ENCODE measurements at regions not wholly inside any gene's neighbourhood (a gene's known extent, or its start where the extent isn't known, plus 50 kb on each side); places are given as distances from the start of the nearest gene placed in this dataset.

DNA sequence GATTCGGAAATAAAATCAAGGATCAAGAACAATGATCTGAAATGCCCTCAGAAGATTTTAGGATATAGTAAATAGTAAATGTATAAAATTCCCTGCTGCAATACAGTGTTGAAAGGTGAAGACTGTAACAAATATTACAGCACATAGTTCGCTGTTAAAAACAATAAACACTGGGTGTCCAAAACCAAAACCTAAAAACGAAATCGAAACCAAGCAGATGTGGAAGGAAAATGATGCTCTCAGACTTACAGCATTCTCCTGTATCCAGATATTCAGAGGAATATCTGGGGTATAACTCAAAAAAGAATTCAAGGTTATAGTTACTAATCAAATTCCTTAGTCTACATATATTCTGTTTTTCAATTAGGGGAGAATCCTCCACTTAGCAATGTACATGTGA lies 708.1 kb upstream of the PCDH15 start:
- Mint-ChIP-seq H3K9me3 (no peaks in the 10 kb centered on the region), H3K4me1 (peaks cover 10% of the 10 kb centered on the region), H3K27ac (no peak overlapping the region), H3K27me3 (ENCODE audit: low read depth) (no peaks in the 10 kb centered on the region), H3K4me3 (no peak overlapping the region), H3K36me3 (ENCODE audit: low read depth) (no peaks in the 10 kb centered on the region)
- TF ChIP-seq, protein P1, sequence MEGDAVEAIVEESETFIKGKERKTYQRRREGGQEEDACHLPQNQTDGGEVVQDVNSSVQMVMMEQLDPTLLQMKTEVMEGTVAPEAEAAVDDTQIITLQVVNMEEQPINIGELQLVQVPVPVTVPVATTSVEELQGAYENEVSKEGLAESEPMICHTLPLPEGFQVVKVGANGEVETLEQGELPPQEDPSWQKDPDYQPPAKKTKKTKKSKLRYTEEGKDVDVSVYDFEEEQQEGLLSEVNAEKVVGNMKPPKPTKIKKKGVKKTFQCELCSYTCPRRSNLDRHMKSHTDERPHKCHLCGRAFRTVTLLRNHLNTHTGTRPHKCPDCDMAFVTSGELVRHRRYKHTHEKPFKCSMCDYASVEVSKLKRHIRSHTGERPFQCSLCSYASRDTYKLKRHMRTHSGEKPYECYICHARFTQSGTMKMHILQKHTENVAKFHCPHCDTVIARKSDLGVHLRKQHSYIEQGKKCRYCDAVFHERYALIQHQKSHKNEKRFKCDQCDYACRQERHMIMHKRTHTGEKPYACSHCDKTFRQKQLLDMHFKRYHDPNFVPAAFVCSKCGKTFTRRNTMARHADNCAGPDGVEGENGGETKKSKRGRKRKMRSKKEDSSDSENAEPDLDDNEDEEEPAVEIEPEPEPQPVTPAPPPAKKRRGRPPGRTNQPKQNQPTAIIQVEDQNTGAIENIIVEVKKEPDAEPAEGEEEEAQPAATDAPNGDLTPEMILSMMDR (IDR thresholded peaks at IDR 0.05; ENCODE audit: unreplicated experiment in 3 of 3), result no peak

DNA sequence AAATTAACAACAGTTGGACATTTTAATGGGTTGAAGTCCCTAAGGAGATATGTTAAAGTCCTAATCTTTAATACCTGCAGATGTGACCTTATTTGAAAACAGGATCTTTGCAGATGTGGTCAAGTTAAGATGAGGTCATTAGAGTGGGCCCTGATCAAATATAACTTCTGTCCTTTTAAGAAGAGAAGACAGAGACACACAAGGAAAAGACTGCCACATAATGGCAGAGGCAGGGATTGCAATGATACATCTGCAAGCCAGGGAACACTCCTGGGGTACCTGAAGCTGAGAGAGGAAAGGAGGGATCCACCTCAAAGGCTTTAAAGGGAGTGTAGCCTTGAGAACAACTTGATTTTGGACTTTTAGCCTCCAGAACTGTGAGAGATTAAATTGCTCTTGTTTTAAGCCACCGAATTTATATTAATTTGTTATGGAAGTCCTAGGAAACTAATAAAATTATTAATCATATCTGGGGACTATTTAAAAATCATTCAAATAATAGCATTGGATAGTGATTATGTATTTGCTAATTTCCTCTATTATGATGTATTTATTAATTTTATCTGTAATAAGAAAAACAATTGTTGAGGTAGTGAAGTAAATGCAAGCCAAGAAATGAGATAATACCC lies 700.0 kb upstream of the PCDH15 start:
- no peaks in the 10 kb centered on the region for H3K27me3 Mint-ChIP-seq (ENCODE audit: low read depth)
- no peak overlapping the region for H3K4me3 Mint-ChIP-seq
- no peaks in the 10 kb centered on the region for H3K9me3 Mint-ChIP-seq
- H3K4me1 Mint-ChIP-seq, result no peaks in the 10 kb centered on the region
- TF ChIP-seq, protein P1 (IDR thresholded peaks at IDR 0.05; ENCODE audit: unreplicated experiment in 3 of 3), result peak; percentile 41 to 73 (median 56)
- H3K36me3 Mint-ChIP-seq (ENCODE audit: low read depth), result no peaks in the 10 kb centered on the region
- H3K27ac Mint-ChIP-seq, result no peak overlapping the region

DNA sequence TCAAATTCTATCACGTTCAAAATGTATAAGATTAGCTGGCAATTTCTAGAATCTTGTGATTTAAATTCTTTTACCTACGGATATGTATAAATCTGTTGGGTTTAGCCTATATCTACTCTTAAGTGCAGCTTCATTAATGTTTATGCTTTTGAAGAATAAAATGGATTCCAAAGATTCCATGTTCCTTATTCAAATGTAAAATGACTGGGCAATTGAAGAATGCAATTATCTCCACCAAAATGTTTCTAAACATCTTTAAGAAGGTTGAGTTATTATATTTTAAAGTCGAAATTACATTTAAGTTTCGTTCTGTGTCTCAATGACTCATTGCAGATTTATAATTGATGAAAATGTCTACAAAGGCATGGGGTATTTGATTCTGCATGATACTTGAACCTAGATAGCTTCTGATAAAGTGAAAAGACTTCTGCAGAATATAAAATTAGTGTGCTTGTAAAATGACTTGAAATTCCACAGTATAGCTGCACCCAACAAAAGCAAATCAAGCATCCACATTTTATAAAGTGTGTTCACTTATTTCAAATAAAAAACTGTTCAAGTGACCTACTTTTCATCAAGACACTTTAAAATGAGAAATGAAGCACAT lies 697.0 kb upstream of the PCDH15 start:
- TF ChIP-seq, protein P1 (IDR thresholded peaks at IDR 0.05; ENCODE audit: unreplicated experiment in 3 of 3), result no peak
- Mint-ChIP-seq H3K36me3 (ENCODE audit: low read depth) (no peaks in the 10 kb centered on the region), H3K27ac (no peak overlapping the region), H3K4me3 (no peak overlapping the region), H3K27me3 (ENCODE audit: low read depth) (no peaks in the 10 kb centered on the region), H3K4me1 (no peaks in the 10 kb centered on the region), H3K9me3 (peaks cover under 1% of the 10 kb centered on the region)

DNA sequence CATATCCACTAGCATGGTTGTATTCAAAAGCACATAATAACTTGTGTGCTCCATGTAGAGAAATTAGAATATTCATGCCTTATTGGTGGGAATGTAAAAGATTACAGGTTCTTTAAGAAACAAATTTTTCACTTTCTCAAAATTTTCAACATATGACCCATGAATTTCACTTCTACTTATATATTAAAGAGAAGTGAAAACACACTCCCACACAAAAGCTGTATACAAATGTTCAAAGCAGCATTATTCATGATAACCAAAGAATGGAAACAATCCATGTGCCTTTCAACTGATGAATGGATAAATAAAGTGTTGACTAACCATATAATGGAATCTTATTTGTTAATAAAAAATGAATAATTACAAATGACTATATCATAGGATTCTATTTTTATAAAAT lies 694.5 kb upstream of the PCDH15 start:
- no peaks in the 10 kb centered on the region for H3K4me1 Mint-ChIP-seq
- no peak overlapping the region for H3K4me3 Mint-ChIP-seq
- TF ChIP-seq, protein P1 (IDR thresholded peaks at IDR 0.05; ENCODE audit: unreplicated experiment in 3 of 3), result no peak
- H3K27ac Mint-ChIP-seq, result no peak overlapping the region
- no peaks in the 10 kb centered on the region for H3K27me3 Mint-ChIP-seq (ENCODE audit: low read depth)
- H3K9me3 Mint-ChIP-seq, result peaks cover 5% of the 10 kb centered on the region
- no peaks in the 10 kb centered on the region for H3K36me3 Mint-ChIP-seq (ENCODE audit: low read depth)

DNA sequence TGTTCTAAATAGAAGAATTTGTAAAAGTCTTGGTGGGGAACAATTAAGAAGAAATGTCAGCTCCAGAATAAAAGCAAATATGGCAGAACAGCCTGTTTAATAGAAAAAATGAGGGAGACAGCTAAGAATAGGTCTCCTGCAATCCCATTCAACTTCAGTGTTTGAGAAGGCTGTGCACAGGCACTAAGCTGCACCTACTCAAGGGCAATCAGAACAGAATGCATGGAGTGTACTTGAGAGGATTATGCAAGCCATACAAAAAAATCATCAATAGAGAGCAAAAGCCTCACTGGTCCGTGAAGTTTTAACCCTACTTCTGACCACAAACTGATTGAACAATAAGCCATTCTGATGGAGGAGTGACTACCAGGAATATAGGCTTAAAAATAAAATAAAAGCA lies 690.7 kb upstream of the PCDH15 start:
- Mint-ChIP-seq H3K36me3 (ENCODE audit: low read depth) (no peaks in the 10 kb centered on the region), H3K9me3 (peaks cover 5% of the 10 kb centered on the region), H3K4me3 (no peak overlapping the region), H3K4me1 (no peaks in the 10 kb centered on the region), H3K27me3 (ENCODE audit: low read depth) (no peaks in the 10 kb centered on the region), H3K27ac (no peak overlapping the region)
- TF ChIP-seq, protein P1 (IDR thresholded peaks at IDR 0.05; ENCODE audit: unreplicated experiment in 3 of 3), result no peak

DNA sequence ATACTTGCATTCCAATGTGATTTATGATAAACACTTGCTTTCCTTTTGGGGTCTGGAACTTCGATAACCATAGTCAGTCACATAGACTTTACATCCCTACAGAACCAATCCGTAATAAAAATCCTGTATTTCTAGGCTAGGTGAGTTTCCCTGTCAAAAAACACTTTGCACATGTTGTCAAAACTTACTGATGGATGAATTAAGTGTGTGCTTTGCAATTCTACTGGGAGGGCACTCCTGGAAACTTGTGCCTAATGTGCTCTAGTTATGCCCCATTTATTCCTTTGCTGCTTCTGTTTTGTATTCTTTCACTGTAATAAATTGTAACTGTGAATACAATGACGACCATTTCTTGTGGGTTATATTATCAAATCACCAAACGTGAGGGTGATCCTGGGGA lies 684.8 kb upstream of the PCDH15 start:
- Mint-ChIP-seq H3K27me3 (ENCODE audit: low read depth) (no peaks in the 10 kb centered on the region), H3K9me3 (peaks cover 13% of the 10 kb centered on the region), H3K4me1 (no peaks in the 10 kb centered on the region), H3K36me3 (ENCODE audit: low read depth) (no peaks in the 10 kb centered on the region), H3K4me3 (no peak overlapping the region), H3K27ac (no peak overlapping the region)
- TF ChIP-seq, protein P1 (IDR thresholded peaks at IDR 0.05; ENCODE audit: unreplicated experiment in 3 of 3), result no peak

Data from nephron (organoid).